DND-41 (cell line): ENCODE measurements at regions not wholly inside any gene's neighbourhood (a gene's known extent, or its start where the extent isn't known, plus 50 kb on each side); places are given as distances from the start of the nearest gene placed in this dataset.

Experiments used
- EZH2 ChIP-seq: IDR thresholded peaks from 3 replicates; pipeline ENCODE4 v1.6.1; 2012; ENCODE audit warnings: borderline replicate concordance, low read depth, mild to moderate bottlenecking, moderate library complexity, low read length, inconsistent platforms; ENCODE audit not compliant: severe bottlenecking
- TF ChIP-seq, protein P1 (sequence below): IDR thresholded peaks from 2 replicates; pipeline ENCODE4 v1.5.1; 2012; ENCODE audit warnings: borderline replicate concordance, low read length, moderate library complexity, mild to moderate bottlenecking; ENCODE audit not compliant: poor library complexity, severe bottlenecking; ENCODE audit errors: extremely low read depth

DNA sequence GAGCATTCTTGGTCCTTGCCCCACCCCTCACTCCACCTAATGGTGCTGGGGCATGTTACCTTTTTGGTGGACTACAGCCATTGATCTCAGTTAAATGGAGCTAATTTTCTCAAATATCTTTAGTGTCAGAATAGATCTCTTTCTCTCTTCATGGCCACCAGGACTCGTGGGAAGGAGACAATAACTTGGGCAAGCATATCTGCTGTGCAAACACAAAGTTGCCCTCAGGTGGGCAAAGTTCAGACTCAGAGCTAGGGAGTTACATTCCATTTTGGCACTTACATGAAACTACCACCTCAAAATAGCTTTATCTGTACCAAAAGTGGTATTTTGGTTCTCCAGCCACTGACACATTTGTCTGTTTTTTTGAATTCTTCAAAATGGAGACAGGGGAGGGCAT lies 671.9 kb upstream of the KLF4 start:
- no peak for TF ChIP-seq EZH2
- TF ChIP-seq, protein P1, sequence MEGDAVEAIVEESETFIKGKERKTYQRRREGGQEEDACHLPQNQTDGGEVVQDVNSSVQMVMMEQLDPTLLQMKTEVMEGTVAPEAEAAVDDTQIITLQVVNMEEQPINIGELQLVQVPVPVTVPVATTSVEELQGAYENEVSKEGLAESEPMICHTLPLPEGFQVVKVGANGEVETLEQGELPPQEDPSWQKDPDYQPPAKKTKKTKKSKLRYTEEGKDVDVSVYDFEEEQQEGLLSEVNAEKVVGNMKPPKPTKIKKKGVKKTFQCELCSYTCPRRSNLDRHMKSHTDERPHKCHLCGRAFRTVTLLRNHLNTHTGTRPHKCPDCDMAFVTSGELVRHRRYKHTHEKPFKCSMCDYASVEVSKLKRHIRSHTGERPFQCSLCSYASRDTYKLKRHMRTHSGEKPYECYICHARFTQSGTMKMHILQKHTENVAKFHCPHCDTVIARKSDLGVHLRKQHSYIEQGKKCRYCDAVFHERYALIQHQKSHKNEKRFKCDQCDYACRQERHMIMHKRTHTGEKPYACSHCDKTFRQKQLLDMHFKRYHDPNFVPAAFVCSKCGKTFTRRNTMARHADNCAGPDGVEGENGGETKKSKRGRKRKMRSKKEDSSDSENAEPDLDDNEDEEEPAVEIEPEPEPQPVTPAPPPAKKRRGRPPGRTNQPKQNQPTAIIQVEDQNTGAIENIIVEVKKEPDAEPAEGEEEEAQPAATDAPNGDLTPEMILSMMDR = no peak
